Muscle of back (tissue), 3 donors: ENCODE measurements at regions not wholly inside any gene's neighbourhood (a gene's known extent, or its start where the extent isn't known, plus 50 kb on each side); places are given as distances from the start of the nearest gene placed in this dataset.
"Not testable (repeated sequence)": the region's sequence is repeated elsewhere in the genome, so short reads cannot be mapped to it uniquely, and the experiment has no call there.

Experiments
- DNase-seq, 3 donors: peaks; one replicate each; pipeline versions ENCODE4 v3.0.0 to v3.0.0-alpha.2; 2013

GRCh38 chr20:12201289-12201991 lies 283.7 kb downstream of the BTBD3 start:
- peak; percentile 10 to 61 (median 19) for DNase-seq

DNA sequence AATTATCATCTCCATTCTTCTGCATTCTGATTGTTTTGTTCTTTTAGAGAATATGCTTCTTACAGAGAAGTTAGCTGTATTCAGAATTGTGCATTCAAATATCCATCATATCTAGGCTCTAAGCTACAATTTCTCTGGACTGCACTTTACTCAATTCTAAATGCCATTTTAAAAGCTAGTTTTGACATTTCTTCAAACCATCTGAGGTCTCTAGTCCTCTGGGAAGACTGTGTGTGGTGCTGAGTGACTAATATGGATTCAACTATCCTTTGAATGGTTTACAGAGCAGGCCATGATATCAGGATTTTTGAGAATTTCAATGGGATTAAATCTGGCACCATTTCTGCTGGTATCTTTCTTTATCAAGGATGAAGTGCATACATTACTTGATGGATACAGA lies 285.7 kb downstream of the BTBD3 start:
- no peak for DNase-seq

DNA sequence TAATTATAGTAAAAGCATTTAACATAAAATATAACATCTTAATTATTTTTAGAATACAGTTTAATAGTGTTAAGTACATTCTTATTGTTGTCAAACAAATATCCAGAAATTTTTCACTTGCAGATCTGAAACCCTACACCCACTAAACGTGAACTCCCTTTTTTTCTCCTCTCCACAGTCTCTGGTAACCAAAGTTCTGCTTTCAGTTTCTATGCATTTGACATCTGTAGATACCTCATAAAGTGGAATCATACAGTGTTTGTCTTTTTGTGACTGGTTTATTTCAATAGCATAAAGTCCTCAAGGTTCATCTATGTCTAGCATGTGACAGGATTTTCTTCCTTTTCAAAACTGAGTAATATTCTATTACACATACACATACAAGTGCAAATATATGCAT lies 286.3 kb downstream of the BTBD3 start:
- DNase-seq, result no peak

GRCh38 chr20:12207875-12208274 lies 290.2 kb downstream of the BTBD3 start:
- DNase-seq, result peak in 1 of 3 donors; percentile 7

DNA sequence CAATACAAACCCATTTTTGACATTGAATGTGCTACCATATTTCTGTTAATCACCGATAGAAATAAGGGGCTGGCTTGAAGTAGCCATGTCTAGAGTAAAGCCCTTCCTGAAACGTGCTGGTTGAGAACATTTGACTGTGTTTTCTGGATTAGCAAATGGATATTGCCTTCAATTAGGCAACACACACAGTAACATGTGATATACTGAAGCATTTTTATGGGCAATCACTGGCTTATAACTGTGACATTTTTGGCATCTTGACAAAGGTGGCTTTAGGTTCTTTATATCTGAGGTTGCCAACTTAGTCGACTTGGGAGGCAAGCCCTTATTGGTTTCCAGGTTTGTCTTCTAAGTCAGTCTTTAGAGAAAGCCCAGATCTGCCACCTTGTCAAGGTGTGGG lies 292.9 kb downstream of the BTBD3 start:
- DNase-seq, result no peak

DNA sequence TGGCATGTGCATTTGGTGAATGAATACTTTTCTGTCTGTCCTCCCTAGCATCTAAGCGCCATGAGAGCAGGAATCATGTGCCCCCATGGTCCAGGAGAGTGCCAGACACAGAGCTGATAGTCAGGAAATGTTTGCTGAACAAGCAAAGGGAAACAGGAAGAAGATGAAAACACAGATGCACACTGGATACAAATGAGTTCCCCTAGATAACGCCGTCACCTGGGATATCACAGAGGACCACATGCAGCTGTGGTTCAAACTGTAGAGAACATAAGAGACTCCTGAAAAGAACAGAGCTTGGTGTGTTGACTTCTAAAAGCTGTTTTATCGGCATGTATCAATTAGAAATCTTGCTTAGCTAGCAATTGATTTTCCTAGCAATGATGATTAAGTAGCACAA lies 293.7 kb downstream of the BTBD3 start:
- no peak for DNase-seq

GRCh38 chr20:12217382-12217781 lies 299.7 kb downstream of the BTBD3 start:
- peak in 2 of 3 donors; percentile 4 to 7 for DNase-seq

DNA sequence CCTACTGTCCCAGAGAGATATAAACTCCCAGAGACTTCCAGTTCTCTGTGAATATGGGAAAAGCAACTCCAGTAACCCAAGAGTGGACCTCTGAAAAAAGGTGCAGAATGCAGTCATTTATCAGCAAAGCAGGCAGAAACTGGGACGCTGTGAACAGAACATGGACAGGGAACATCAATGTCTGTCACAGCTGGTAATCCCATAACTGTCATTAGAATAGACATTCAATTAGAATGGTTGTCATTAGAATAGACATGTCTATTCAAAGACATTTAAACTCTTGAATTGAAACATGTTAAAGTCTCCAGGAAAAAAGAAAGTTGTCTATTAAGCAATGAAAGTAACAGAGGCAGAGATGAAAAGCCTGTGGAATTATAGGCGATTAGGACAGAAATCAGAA lies 302.1 kb downstream of the BTBD3 start:
- DNase-seq, result no peak

DNA sequence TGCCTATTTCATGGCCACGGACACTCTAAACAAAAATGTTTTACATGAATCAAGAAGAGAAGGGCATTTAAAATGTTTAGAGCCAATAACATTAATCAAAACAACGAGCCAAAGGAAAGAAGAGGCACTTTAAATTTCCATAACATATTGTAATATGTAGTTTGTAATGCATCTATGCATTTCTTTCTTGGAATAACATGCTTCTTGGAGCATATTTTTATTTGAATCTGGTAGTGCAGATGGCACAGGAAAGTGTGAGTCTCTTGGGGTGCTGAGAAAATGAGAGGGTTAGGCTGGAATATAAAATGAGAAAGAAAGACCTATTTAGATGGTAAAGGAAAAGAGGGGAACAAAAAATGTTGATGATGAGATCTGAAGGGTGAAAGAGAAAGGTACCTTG lies 305.4 kb downstream of the BTBD3 start:
- DNase-seq, result no peak

DNA sequence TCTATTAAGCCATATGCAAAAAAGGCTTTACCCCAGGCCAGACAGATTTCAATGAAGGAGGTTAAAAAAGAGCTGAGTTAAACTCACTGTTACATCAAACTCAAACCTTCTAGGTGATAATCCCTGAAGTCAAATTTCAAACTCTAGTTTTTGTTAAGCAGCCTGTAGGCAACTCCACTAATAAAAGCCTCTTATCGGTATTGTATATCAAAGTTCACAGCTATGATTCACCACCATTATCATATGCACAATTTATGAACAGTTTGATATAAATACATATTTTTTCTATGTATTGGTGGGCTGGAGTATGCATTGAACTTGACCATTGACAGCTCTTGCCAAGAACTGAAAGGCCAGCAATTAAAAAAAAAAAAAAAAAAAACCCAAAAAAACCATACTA lies 308.2 kb downstream of the BTBD3 start:
- DNase-seq, result no peak

- DNase-seq, result no peak
Measured at GRCh38 chr20:12229891-12230290, 312.2 kb downstream of the BTBD3 start.

- DNase-seq, result peak; percentile 12 to 57 (median 42)
Measured at GRCh38 chr20:12237772-12238171, 320.1 kb downstream of the BTBD3 start.

DNA sequence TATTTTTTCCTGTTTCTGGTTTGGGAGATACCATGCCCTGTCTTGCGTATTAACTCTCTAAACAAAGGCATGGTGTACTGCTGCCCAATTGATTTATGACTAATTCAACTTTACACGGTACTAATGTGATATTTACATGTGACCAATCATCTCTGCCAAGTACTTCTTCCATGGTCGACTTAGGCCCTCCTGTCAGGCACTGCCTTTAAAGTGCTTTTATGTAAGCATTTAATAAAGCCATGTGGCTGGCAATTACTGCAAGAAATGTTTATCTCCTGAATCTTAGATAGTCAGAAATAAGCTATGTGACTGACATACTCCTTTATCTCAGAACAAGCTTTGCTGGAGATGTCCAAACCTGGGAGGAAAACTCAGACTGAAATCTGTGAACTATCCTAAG lies 323.4 kb downstream of the BTBD3 start:
- DNase-seq, result no peak

DNA sequence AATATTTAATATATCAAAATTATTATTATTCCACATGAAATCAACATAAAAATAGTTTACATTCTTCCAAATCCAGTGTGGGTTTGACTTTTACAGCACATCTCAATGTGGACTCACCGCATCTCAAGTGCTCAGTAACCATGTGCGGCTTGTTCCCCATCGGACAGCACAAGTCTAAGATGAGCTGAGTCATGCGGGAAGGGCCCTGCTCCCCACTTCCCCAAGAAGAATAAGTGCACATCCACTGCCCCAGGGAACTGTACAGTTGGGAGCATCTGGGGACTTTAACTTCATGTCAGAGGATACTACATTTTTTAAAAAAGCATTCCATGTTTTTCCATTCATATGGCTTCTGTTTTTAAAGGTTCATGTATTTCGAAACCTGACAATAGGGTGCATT lies 325.6 kb downstream of the BTBD3 start:
- DNase-seq, result no peak

- DNase-seq, result no peak
Measured at GRCh38 chr20:12248481-12248880, 330.8 kb downstream of the BTBD3 start.

- not testable (repeated sequence) for DNase-seq
Measured at GRCh38 chr20:12250661-12251060, 333.0 kb downstream of the BTBD3 start.

GRCh38 chr20:12252793-12253192 lies 335.1 kb downstream of the BTBD3 start:
- peak in 1 of 3 donors; percentile 5 for DNase-seq

- no peak for DNase-seq
Measured at GRCh38 chr20:12255461-12255970, 337.8 kb downstream of the BTBD3 start.

DNA sequence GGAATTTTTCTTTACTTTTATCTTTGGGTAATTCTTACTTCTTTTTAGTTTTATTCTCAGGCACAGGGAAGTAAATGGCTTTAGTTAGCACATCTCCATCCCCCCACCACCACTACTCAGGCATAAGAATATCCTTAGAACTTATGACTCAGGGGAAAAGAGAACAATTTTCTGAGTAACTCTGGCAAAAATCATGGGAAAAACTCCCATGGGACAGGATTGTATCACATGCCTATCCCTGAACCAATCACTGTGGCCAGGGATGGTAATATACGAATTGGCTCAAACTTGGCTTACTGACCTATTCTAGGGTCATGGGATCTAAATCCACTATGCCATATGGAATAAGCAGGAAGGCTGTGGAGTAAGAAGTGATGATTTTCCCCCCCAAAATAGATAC lies 339.1 kb downstream of the BTBD3 start:
- peak in 1 of 3 donors; percentile 6 for DNase-seq

- no peak for DNase-seq
Measured at GRCh38 chr20:12262747-12263146, 345.1 kb downstream of the BTBD3 start.

- no peak for DNase-seq
Measured at GRCh38 chr20:12264711-12265110, 347.0 kb downstream of the BTBD3 start.

DNA sequence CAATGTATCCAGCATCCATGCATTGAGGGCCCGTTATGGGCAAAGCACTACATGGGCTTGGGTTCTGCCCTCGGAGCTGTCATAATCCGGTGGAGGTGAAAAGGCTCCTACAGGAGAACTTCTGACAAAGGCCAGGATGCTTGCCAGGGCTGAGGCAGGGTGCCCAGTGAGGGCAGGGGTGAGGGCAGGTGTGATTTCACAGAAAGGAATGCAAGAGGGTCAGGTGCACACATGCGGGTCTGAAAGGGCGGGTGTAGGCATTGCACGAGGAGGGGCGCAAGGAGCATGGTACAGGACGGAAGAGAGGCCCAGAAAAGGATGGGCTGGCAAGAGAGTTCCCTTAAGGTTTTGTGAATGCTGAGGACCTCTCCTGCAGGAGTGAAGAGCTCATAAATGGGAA lies 348.0 kb downstream of the BTBD3 start:
- no peak for DNase-seq

- DNase-seq, result no peak
Measured at GRCh38 chr20:12269579-12269978, 351.9 kb downstream of the BTBD3 start.

- DNase-seq, result no peak
Measured at GRCh38 chr20:12270863-12271262, 353.2 kb downstream of the BTBD3 start.
